Stomach smooth muscle (tissue), 2 donors: ENCODE measurements at regions not wholly inside any gene's neighbourhood (a gene's known extent, or its start where the extent isn't known, plus 50 kb on each side); places are given as distances from the start of the nearest gene placed in this dataset.

ENCODE experiments used
- H3K27ac ChIP-seq: one replicate; pipeline ENCODE4 v1.7.0; 2013; ENCODE audit warnings: mild to moderate bottlenecking, low read length, inconsistent platforms
- H3K27me3 ChIP-seq, 2 donors: one replicate each; pipeline ENCODE4 v1.7.0; 2013; ENCODE audit warnings: low read length in 2 of 2; ENCODE audit not compliant: insufficient read depth in 2 of 2, control insufficient read depth in 1 of 2
- H3K36me3 ChIP-seq, 2 donors: one replicate each; pipeline ENCODE4 v1.7.0; 2013; ENCODE audit warnings: low read length in 2 of 2; ENCODE audit not compliant: control insufficient read depth in 2 of 2, insufficient read depth in 2 of 2
- H3K4me1 ChIP-seq: one replicate; pipeline ENCODE4 v1.7.0; 2013; ENCODE audit warnings: low read length; ENCODE audit not compliant: control insufficient read depth, insufficient read depth
- H3K4me3 ChIP-seq, 2 donors: one replicate each; pipeline ENCODE4 v1.7.0; 2013; ENCODE audit warnings: low read length in 2 of 2
- H3K9ac ChIP-seq, 2 donors: one replicate each; pipeline ENCODE4 v1.7.0; 2013; ENCODE audit warnings: low read length in 2 of 2, mild to moderate bottlenecking in 1 of 2
- H3K9me3 ChIP-seq, 2 donors: one replicate each; pipeline ENCODE4 v1.7.0; 2013; ENCODE audit warnings: low read length in 2 of 2; ENCODE audit not compliant: control insufficient read depth in 2 of 2
- donor health status: healthy.
- donor health status: Pancreatic carcinoma.

- Histone ChIP-seq H3K27ac (no peak overlapping the region), H3K4me1 (no peaks in the 10 kb centered on the region), H3K9ac (no peak overlapping the region), H3K9me3 (no peaks in the 10 kb centered on the region), H3K4me3 (no peak overlapping the region), H3K27me3 (no peaks in the 10 kb centered on the region), H3K36me3 (no peaks in the 10 kb centered on the region)
These were observed 353.7 kb downstream of the ARL6IP6 start for GRCh38 chr2:153072077-153072476.

GRCh38 chr2:153071090-153071489 lies 352.7 kb downstream of the ARL6IP6 start:
- no peak overlapping the region for H3K4me3 ChIP-seq
- no peaks in the 10 kb centered on the region for H3K27me3 ChIP-seq
- H3K27ac ChIP-seq: no peak overlapping the region
- H3K9ac ChIP-seq: no peak overlapping the region
- no peaks in the 10 kb centered on the region for H3K4me1 ChIP-seq
- H3K36me3 ChIP-seq: no peaks in the 10 kb centered on the region
- H3K9me3 ChIP-seq: no peaks in the 10 kb centered on the region

- Histone ChIP-seq H3K9ac (no peak overlapping the region), H3K9me3 (no peaks in the 10 kb centered on the region), H3K4me3 (no peak overlapping the region), H3K27me3 (no peaks in the 10 kb centered on the region), H3K36me3 (no peaks in the 10 kb centered on the region), H3K4me1 (no peaks in the 10 kb centered on the region), H3K27ac (no peak overlapping the region)
These were observed 350.5 kb downstream of the ARL6IP6 start for GRCh38 chr2:153068915-153069314.

- Histone ChIP-seq H3K27ac (no peak overlapping the region), H3K4me3 (no peak overlapping the region), H3K36me3 (no peaks in the 10 kb centered on the region), H3K9me3 (no peaks in the 10 kb centered on the region), H3K27me3 (no peaks in the 10 kb centered on the region), H3K9ac (no peak overlapping the region), H3K4me1 (no peaks in the 10 kb centered on the region)
These were observed 349.6 kb downstream of the ARL6IP6 start for GRCh38 chr2:153068052-153068451.

- no peak overlapping the region for H3K27ac ChIP-seq
- H3K4me1 ChIP-seq: no peaks in the 10 kb centered on the region
- no peaks in the 10 kb centered on the region for H3K9me3 ChIP-seq
- no peaks in the 10 kb centered on the region for H3K36me3 ChIP-seq
- no peaks in the 10 kb centered on the region for H3K27me3 ChIP-seq
- no peak overlapping the region for H3K9ac ChIP-seq
- H3K4me3 ChIP-seq: no peak overlapping the region
These were observed 341.1 kb downstream of the ARL6IP6 start for GRCh38 chr2:153059338-153060052.

- Histone ChIP-seq H3K9ac (no peak overlapping the region), H3K4me3 (no peak overlapping the region), H3K36me3 (no peaks in the 10 kb centered on the region), H3K27me3 (no peaks in the 10 kb centered on the region), H3K9me3 (no peaks in the 10 kb centered on the region), H3K27ac (no peak overlapping the region), H3K4me1 (no peaks in the 10 kb centered on the region)
These were observed 339.3 kb downstream of the ARL6IP6 start for GRCh38 chr2:153057743-153058142.

GRCh38 chr2:153055182-153055581 lies 336.8 kb downstream of the ARL6IP6 start:
- Histone ChIP-seq H3K27me3 (no peaks in the 10 kb centered on the region), H3K9me3 (no peaks in the 10 kb centered on the region), H3K4me3 (no peak overlapping the region), H3K36me3 (no peaks in the 10 kb centered on the region), H3K9ac (no peak overlapping the region), H3K4me1 (no peaks in the 10 kb centered on the region), H3K27ac (no peak overlapping the region)

- Histone ChIP-seq H3K27ac (no peak overlapping the region), H3K27me3 (no peaks in the 10 kb centered on the region), H3K9ac (no peak overlapping the region), H3K4me3 (no peak overlapping the region), H3K36me3 (no peaks in the 10 kb centered on the region), H3K4me1 (no peaks in the 10 kb centered on the region), H3K9me3 (no peaks in the 10 kb centered on the region)
These were observed 334.6 kb downstream of the ARL6IP6 start for GRCh38 chr2:153052807-153053559.

GRCh38 chr2:153047220-153047619 lies 328.8 kb downstream of the ARL6IP6 start:
- Histone ChIP-seq H3K27ac (no peak overlapping the region), H3K27me3 (no peaks in the 10 kb centered on the region), H3K4me3 (no peak overlapping the region), H3K4me1 (no peaks in the 10 kb centered on the region), H3K36me3 (no peaks in the 10 kb centered on the region), H3K9me3 (no peaks in the 10 kb centered on the region), H3K9ac (no peak overlapping the region)

- no peak overlapping the region for H3K4me3 ChIP-seq
- H3K9me3 ChIP-seq: no peaks in the 10 kb centered on the region
- no peak overlapping the region for H3K9ac ChIP-seq
- H3K36me3 ChIP-seq: no peaks in the 10 kb centered on the region
- H3K27me3 ChIP-seq: no peaks in the 10 kb centered on the region
- H3K27ac ChIP-seq: no peak overlapping the region
- no peaks in the 10 kb centered on the region for H3K4me1 ChIP-seq
These were observed 325.0 kb downstream of the ARL6IP6 start for GRCh38 chr2:153043385-153043784.

GRCh38 chr2:153028626-153029025 lies 310.2 kb downstream of the ARL6IP6 start:
- H3K4me1 ChIP-seq: no peaks in the 10 kb centered on the region
- peaks cover 0 to 5% of the 10 kb centered on the region in 2 donors for H3K9me3 ChIP-seq
- no peak overlapping the region for H3K9ac ChIP-seq
- no peaks in the 10 kb centered on the region for H3K27me3 ChIP-seq
- no peaks in the 10 kb centered on the region for H3K36me3 ChIP-seq
- H3K27ac ChIP-seq: no peak overlapping the region
- H3K4me3 ChIP-seq: no peak overlapping the region
